ENCODE measurements at regions not wholly inside any gene's neighbourhood (a gene's known extent, or its start where the extent isn't known, plus 50 kb on each side); places are given as distances from the start of the nearest gene placed in this dataset.

GRCh38 chr6:88342336-88342735, 176.2 kb upstream of the CNR1 start:
- no peak overlapping the region for H3K4ac ChIP-seq (ENCODE audit: low read length)
- H3K36me3 ChIP-seq (replicated peaks in 1 of 2; ENCODE audit: control insufficient read depth in 2 of 2, insufficient read depth in 2 of 2, low read length in 2 of 2) = no peaks in the 10 kb centered on the region
- no peaks in the 10 kb centered on the region for H3K4me1 ChIP-seq (ENCODE audit: control insufficient read depth in 2 of 2, insufficient read depth in 1 of 2, low read depth in 1 of 2, low read length in 2 of 2)
- H2BK15ac ChIP-seq (ENCODE audit: low read length) = no peak overlapping the region
- no peak overlapping the region for H3K14ac ChIP-seq (ENCODE audit: low read length)
- H3K9ac ChIP-seq (ENCODE audit: low read depth, low read length, poor library complexity) = no peak overlapping the region
- H2BK12ac ChIP-seq (ENCODE audit: low read length) = no peak overlapping the region
- no peak overlapping the region for H2BK120ac ChIP-seq (ENCODE audit: low read depth, low read length)
- H3K27me3 ChIP-seq (ENCODE audit: control insufficient read depth in 3 of 3, insufficient read depth in 3 of 3, low read depth in 1 of 3, low read length in 3 of 3) = no peaks in the 10 kb centered on the region
- no peak overlapping the region for H2AK5ac ChIP-seq (ENCODE audit: low read depth, low read length)
- H3K23ac ChIP-seq (ENCODE audit: low read depth, low read length, poor library complexity) = no peak overlapping the region
- H3K79me1 ChIP-seq (ENCODE audit: low read depth, low read length) = no peaks in the 10 kb centered on the region
- H3K18ac ChIP-seq (ENCODE audit: low read length) = no peak overlapping the region
- H4K8ac ChIP-seq (ENCODE audit: low read depth, low read length) = no peak overlapping the region
- no peak overlapping the region for H3K4me3 ChIP-seq (ENCODE audit: low read length in 2 of 2)
- no peak overlapping the region for H3K27ac ChIP-seq (replicated peaks; ENCODE audit: low read length)
- no peak overlapping the region for H2AFZ ChIP-seq (ENCODE audit: low read length)
- no CpG with 5 or more reads among the region's 3 CpGs for WGBS, 2 donors (ENCODE audit: extremely low coverage in 2 of 2, insufficient read length in 2 of 2, insufficient replicate concordance in 1 of 2)
- H4K91ac ChIP-seq (ENCODE audit: low read depth, low read length, poor library complexity) = no peak overlapping the region
- H2BK5ac ChIP-seq (ENCODE audit: low read length) = no peak overlapping the region
- DNase-seq (ENCODE audit: low spot score) = no peak
- no peak overlapping the region for H3K4me2 ChIP-seq (ENCODE audit: insufficient read depth, low read length, poor library complexity, severe bottlenecking)
- no peaks in the 10 kb centered on the region for H3K9me3 ChIP-seq (replicated peaks in 1 of 2; ENCODE audit: control insufficient read depth in 2 of 2, insufficient read depth in 1 of 2, low read depth in 1 of 2, low read length in 2 of 2)

GRCh38 chr6:88339761-88340160, 173.6 kb upstream of the CNR1 start:
- no peak overlapping the region for H3K4me2 ChIP-seq (ENCODE audit: insufficient read depth, low read length, poor library complexity, severe bottlenecking)
- H4K91ac ChIP-seq (ENCODE audit: low read depth, low read length, poor library complexity) = no peak overlapping the region
- no peak overlapping the region for H2BK15ac ChIP-seq (ENCODE audit: low read length)
- H2BK5ac ChIP-seq (ENCODE audit: low read length) = no peak overlapping the region
- no peak for DNase-seq (ENCODE audit: low spot score)
- no peak overlapping the region for H3K9ac ChIP-seq (ENCODE audit: low read depth, low read length, poor library complexity)
- H3K27me3 ChIP-seq (ENCODE audit: control insufficient read depth in 3 of 3, insufficient read depth in 3 of 3, low read depth in 1 of 3, low read length in 3 of 3) = no peaks in the 10 kb centered on the region
- WGBS, 2 donors (ENCODE audit: extremely low coverage in 2 of 2, insufficient read length in 2 of 2, insufficient replicate concordance in 1 of 2) = no CpG with 5 or more reads among the region's 2 CpGs
- no peaks in the 10 kb centered on the region for H3K4me1 ChIP-seq (ENCODE audit: control insufficient read depth in 2 of 2, insufficient read depth in 1 of 2, low read depth in 1 of 2, low read length in 2 of 2)
- no peak overlapping the region for H2AFZ ChIP-seq (ENCODE audit: low read length)
- H3K23ac ChIP-seq (ENCODE audit: low read depth, low read length, poor library complexity) = no peak overlapping the region
- H2BK120ac ChIP-seq (ENCODE audit: low read depth, low read length) = no peak overlapping the region
- no peak overlapping the region for H3K27ac ChIP-seq (replicated peaks; ENCODE audit: low read length)
- no peak overlapping the region for H2AK5ac ChIP-seq (ENCODE audit: low read depth, low read length)
- H4K8ac ChIP-seq (ENCODE audit: low read depth, low read length) = no peak overlapping the region
- H3K79me1 ChIP-seq (ENCODE audit: low read depth, low read length) = no peaks in the 10 kb centered on the region
- no peak overlapping the region for H2BK12ac ChIP-seq (ENCODE audit: low read length)
- H3K4ac ChIP-seq (ENCODE audit: low read length) = no peak overlapping the region
- H3K9me3 ChIP-seq (replicated peaks in 1 of 2; ENCODE audit: control insufficient read depth in 2 of 2, insufficient read depth in 1 of 2, low read depth in 1 of 2, low read length in 2 of 2) = no peaks in the 10 kb centered on the region
- H3K18ac ChIP-seq (ENCODE audit: low read length) = no peak overlapping the region
- H3K4me3 ChIP-seq (ENCODE audit: low read length in 2 of 2) = no peak overlapping the region
- no peaks in the 10 kb centered on the region for H3K36me3 ChIP-seq (replicated peaks in 1 of 2; ENCODE audit: control insufficient read depth in 2 of 2, insufficient read depth in 2 of 2, low read length in 2 of 2)
- H3K14ac ChIP-seq (ENCODE audit: low read length) = no peak overlapping the region

- Histone ChIP-seq H2AK5ac (ENCODE audit: low read depth, low read length) (no peak overlapping the region), H4K91ac (ENCODE audit: low read depth, low read length, poor library complexity) (no peak overlapping the region), H3K9ac (ENCODE audit: low read depth, low read length, poor library complexity) (no peak overlapping the region), H3K9me3 (replicated peaks in 1 of 2; ENCODE audit: control insufficient read depth in 2 of 2, insufficient read depth in 1 of 2, low read depth in 1 of 2, low read length in 2 of 2) (no peaks in the 10 kb centered on the region), H3K14ac (ENCODE audit: low read length) (no peak overlapping the region), H3K27ac (replicated peaks; ENCODE audit: low read length) (no peak overlapping the region), H3K4ac (ENCODE audit: low read length) (no peak overlapping the region), H2BK5ac (ENCODE audit: low read length) (no peak overlapping the region), H4K8ac (ENCODE audit: low read depth, low read length) (no peak overlapping the region), H3K36me3 (replicated peaks in 1 of 2; ENCODE audit: control insufficient read depth in 2 of 2, insufficient read depth in 2 of 2, low read length in 2 of 2) (no peaks in the 10 kb centered on the region), H3K4me2 (ENCODE audit: insufficient read depth, low read length, poor library complexity, severe bottlenecking) (no peak overlapping the region), H3K4me1 (ENCODE audit: control insufficient read depth in 2 of 2, insufficient read depth in 1 of 2, low read depth in 1 of 2, low read length in 2 of 2) (peaks cover 0 to 2% of the 10 kb centered on the region in 2 donors), H2AFZ (ENCODE audit: low read length) (no peak overlapping the region), H3K18ac (ENCODE audit: low read length) (no peak overlapping the region), H3K23ac (ENCODE audit: low read depth, low read length, poor library complexity) (no peak overlapping the region), H2BK12ac (ENCODE audit: low read length) (no peak overlapping the region), H2BK120ac (ENCODE audit: low read depth, low read length) (no peak overlapping the region), H3K4me3 (ENCODE audit: low read length in 2 of 2) (no peak overlapping the region), H3K27me3 (ENCODE audit: control insufficient read depth in 3 of 3, insufficient read depth in 3 of 3, low read depth in 1 of 3, low read length in 3 of 3) (no peaks in the 10 kb centered on the region), H3K79me1 (ENCODE audit: low read depth, low read length) (no peaks in the 10 kb centered on the region), H2BK15ac (ENCODE audit: low read length) (no peak overlapping the region)
- WGBS, 2 donors (ENCODE audit: extremely low coverage in 2 of 2, insufficient read length in 2 of 2, insufficient replicate concordance in 1 of 2) = no CpG with 5 or more reads among the region's 1 CpG
- DNase-seq (ENCODE audit: low spot score) = no peak
Observed at GRCh38 chr6:88321306-88321705, 155.2 kb upstream of the CNR1 start.

- H4K8ac ChIP-seq (ENCODE audit: low read depth, low read length) = no peak overlapping the region
- H3K79me1 ChIP-seq (ENCODE audit: low read depth, low read length) = no peaks in the 10 kb centered on the region
- no peak overlapping the region for H2AK5ac ChIP-seq (ENCODE audit: low read depth, low read length)
- H3K4me3 ChIP-seq (ENCODE audit: low read length in 2 of 2) = no peak overlapping the region
- H2AFZ ChIP-seq (ENCODE audit: low read length) = no peak overlapping the region
- H3K4me1 ChIP-seq (ENCODE audit: control insufficient read depth in 2 of 2, insufficient read depth in 1 of 2, low read depth in 1 of 2, low read length in 2 of 2) = no peaks in the 10 kb centered on the region
- H3K36me3 ChIP-seq (replicated peaks in 1 of 2; ENCODE audit: control insufficient read depth in 2 of 2, insufficient read depth in 2 of 2, low read length in 2 of 2) = no peaks in the 10 kb centered on the region
- H3K4me2 ChIP-seq (ENCODE audit: insufficient read depth, low read length, poor library complexity, severe bottlenecking) = no peak overlapping the region
- H3K14ac ChIP-seq (ENCODE audit: low read length) = peak overlapping the region; percentile 85
- H2BK15ac ChIP-seq (ENCODE audit: low read length) = no peak overlapping the region
- H3K27me3 ChIP-seq (ENCODE audit: control insufficient read depth in 3 of 3, insufficient read depth in 3 of 3, low read depth in 1 of 3, low read length in 3 of 3) = no peaks in the 10 kb centered on the region
- H3K9me3 ChIP-seq (replicated peaks in 1 of 2; ENCODE audit: control insufficient read depth in 2 of 2, insufficient read depth in 1 of 2, low read depth in 1 of 2, low read length in 2 of 2) = no peaks in the 10 kb centered on the region
- no peak for DNase-seq (ENCODE audit: low spot score)
- H2BK120ac ChIP-seq (ENCODE audit: low read depth, low read length) = no peak overlapping the region
- no peak overlapping the region for H2BK5ac ChIP-seq (ENCODE audit: low read length)
- H3K23ac ChIP-seq (ENCODE audit: low read depth, low read length, poor library complexity) = peak overlapping the region; percentile 37
- H3K4ac ChIP-seq (ENCODE audit: low read length) = no peak overlapping the region
- H2BK12ac ChIP-seq (ENCODE audit: low read length) = no peak overlapping the region
- H3K9ac ChIP-seq (ENCODE audit: low read depth, low read length, poor library complexity) = peak overlapping the region; percentile 38
- H3K27ac ChIP-seq (replicated peaks; ENCODE audit: low read length) = no peak overlapping the region
- H4K91ac ChIP-seq (ENCODE audit: low read depth, low read length, poor library complexity) = no peak overlapping the region
- peak overlapping the region; percentile 7 for H3K18ac ChIP-seq (ENCODE audit: low read length)
- WGBS, 2 donors (ENCODE audit: extremely low coverage in 2 of 2, insufficient read length in 2 of 2, insufficient replicate concordance in 1 of 2) = no CpG with 5 or more reads among the region's 10 CpGs
Observed at GRCh38 chr6:88311561-88311960, 145.4 kb upstream of the CNR1 start.
